ENCODE measurements at regions not wholly inside any gene's neighbourhood (a gene's known extent, or its start where the extent isn't known, plus 50 kb on each side); places are given as distances from the start of the nearest gene placed in this dataset.
"Not testable (repeated sequence)": the region's sequence is repeated elsewhere in the genome, so short reads cannot be mapped to it uniquely, and the experiment has no call there.

DNA sequence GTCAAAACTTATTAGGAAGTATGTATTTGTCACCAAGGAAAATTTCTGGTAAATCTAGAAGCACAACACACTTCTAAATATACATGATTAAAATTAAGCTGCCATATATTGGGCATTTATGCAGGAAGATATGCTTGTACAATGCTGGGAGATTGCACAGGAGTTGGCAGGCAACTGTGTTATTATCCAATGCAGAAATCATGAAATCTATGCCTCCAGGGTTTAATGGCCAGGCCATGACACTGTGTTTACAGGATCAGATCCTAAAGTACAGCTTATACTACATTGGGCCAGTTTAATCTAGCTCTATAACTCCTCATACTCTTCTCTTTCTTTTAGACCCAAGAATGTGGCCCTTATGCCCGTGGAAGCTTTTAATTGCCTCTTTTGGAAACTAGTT lies 391.4 kb upstream of the DPH6 start:
- DNase-seq, result no peak

DNA sequence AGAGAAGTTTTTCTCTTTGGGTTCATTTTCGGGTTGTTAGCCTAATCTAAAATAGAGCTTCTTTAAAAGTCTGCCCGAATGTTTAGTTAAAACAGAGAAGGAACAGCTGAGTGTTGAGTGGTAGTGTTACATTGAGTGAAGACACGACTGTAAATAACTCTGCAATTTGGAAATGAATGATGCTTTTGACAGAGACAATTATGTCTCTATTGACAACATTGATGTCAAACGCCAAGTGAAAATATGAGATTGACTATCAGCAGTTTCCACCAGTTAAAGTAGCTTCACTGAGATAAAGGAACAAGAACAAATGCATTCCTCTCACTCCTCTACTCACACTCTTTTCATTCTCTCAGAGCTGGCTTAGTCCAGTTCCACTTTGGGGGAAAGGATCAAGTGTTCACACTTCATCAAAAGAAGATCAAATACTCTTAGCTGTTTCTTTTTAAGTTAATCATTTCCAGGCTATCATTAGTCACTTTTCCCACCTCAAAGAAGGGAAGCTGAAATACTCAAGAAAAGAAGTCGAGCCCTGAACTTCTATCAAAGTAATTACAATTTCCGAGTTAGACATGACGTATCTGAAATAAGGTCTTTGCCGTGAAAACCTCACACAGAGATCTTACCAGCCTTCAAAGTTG lies 399.1 kb upstream of the DPH6 start:
- DNase-seq, result no peak

DNA sequence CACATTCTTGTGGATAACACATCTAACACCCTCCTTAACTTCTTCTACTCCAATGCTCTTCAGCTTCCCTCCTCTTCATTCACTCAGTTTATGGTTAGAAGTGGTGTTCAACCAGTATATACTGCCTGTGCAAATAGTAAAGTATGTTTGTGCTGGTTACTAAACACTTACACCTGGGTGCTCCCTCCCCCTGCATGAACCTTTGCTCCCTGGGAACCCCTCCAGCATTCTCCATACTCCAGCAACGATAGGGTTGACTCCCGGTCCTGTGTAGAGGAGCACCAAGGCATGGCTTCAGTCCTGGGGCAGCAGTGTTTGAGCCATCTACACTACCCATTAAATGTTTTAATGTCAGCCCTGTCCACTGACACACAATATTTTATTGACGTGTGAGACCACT lies 407.5 kb upstream of the DPH6 start:
- DNase-seq, result no peak

DNA sequence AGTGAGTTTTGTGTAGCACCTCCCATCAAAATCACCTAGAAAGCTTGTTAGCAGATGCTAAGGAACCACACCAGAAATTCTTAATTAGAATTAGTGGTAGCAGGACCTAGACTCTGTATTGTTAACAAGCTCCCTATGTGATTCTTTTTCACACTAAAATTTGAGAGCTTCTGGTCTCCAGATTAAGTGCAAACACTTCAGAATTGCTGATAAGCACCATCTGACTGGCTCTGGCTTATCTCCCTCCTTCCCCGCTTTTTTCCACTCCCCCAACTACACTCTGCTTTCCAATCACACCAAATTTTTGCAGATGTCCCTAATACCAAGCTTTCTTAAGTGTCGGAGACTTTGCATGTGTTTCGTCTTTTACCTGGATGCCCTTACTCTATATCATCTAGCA lies 410.1 kb upstream of the DPH6 start:
- DNase-seq, result no peak

DNA sequence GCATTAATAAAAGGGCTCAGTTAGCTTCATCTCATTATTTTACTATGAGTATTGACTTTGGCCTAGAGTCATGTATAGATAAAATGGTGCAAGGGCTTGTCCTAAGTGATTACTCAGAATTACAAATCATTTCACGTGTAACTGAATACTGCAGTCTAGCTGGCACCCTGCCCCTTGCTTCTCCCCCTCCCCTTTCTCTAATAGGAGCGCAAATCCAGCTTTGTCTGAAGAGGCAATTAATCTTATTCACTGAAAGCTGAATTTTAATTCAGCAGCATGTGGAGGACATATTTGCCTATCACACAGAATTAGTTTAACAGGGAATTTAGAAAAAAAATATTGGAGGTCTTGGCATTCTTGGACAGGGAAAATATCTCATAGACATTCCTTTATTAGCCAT lies 412.1 kb upstream of the DPH6 start:
- no peak for DNase-seq

DNA sequence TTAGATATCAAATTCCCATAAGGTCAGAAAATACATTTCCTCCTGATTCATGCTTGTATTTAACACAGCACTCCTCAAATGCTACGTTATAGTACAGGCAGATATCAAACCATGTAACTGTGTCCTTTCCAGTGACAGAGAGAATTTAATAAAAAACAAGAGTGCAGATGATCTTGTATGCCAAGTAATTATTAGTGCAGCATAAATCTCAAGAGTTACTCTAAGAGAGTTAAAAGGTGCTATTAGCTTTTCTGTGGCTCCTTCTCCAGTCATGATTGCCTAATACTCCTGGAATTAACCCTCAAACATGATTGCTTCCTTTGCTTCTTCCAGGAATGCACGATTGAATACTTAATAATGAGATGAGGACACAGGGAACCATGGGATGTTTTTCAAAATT lies 413.0 kb upstream of the DPH6 start:
- no peak for DNase-seq

DNA sequence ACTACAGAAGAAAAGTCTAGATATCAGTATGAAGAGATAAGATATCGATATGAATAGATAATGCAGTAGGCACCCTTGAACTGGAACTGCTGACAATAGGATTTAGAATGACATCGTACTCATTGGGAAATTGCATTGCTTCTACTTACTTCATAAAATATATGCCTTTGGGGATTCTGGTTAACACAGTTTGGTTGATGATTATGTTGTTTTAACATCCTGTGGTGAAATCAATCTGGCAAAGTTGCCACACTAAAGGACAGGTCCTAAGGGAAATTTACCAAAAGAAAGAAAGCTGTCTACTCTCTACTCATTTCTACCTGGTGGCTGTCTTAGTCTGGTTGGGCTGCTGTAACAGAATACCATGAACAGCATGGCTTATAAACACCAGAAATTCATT lies 417.4 kb upstream of the DPH6 start:
- DNase-seq, result no peak

DNA sequence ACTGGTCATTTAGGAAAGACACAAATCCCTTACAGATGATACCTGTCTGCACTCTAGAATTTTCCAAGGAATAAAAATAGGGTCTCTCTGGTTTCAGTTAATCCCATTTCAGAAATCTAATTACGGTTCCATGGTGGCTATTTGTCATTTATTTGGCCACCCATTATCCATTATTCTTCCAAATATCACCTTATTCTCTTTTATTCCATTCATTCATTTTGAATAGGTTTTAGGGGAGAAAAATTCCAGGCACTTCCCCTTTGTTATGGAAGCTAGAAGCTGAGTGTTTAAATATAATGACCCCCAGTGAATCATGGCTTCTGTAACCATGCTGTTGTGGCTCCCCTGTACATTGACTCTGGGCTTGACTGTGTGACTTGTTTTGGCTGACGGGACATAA lies 420.8 kb upstream of the DPH6 start:
- no peak for DNase-seq

DNA sequence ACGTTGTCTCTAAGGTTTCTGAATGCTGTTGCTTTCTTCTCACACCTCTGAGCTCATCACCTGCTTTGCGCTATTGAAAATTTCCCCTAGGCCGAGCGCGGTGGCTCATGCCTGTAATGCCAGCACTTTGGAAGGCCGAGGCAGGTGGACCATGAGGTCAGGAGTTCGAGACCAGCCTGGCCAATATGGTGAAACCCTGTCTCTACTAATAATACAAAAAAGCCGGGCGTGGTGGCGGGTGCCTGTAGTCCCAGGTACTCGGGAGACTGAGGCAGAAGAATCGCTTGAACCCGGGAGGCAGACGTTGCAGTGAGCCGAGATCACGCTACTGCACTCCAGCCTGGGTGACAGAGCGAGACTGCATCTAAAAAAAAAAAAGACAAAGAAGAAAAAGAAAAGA lies 422.0 kb upstream of the DPH6 start:
- not testable (repeated sequence) for DNase-seq

DNA sequence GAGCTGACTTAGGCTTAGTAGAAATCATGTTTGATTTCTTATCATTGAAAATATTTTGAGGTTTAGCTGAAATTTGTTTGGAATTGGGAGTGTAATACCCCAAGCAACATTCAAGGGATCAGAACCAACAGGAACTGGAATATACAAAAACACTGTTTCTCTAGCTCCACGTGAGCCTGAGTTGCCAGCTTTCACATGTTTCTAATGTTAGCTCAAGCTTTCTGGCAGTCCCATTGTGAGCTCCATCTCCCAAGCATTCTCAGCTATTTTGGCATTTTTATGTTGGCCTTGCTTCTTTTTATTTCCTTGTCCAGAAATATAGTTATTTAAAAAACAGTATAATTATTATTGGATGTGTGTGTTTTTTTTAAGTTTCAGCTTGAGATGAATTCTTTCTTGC lies 427.1 kb upstream of the DPH6 start:
- no peak for DNase-seq

DNA sequence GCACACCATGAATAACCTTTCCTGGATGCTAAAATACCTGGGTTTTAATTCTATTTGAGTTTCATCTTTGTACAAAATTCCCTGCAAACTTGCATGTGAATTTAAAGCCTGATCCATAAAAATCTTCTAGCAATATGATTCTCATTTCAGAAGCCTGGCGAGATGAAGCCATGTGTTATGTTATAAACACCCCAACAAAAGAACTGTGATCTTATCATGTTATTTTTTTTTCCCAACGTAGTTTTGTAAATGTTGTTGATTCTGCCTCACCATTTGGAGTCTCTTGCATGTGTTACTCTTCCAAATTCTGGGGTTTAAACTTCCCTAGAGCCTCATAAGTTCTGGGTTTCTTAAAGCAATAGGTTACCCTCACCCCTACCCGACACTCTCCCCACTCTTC lies 428.1 kb upstream of the DPH6 start:
- no peak for DNase-seq

DNA sequence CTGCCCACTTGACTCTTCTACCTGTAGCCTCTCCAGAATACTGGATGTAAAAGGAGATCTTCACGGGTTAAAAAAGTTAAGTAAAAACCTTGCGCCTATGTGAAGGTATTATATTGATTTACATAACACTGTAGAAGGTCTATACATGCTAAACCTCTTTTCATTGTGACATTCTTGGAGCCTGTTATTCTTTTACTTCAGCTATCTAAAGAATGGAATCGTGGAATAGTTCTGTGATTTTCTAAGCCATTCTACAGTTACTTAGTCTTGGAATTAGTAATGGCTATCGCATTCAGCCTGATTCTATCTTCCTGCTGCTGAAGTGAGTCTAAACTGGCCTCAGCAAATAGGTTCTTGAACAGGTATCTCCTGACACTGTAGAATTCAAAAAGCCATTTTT lies 430.0 kb upstream of the DPH6 start:
- no peak for DNase-seq

DNA sequence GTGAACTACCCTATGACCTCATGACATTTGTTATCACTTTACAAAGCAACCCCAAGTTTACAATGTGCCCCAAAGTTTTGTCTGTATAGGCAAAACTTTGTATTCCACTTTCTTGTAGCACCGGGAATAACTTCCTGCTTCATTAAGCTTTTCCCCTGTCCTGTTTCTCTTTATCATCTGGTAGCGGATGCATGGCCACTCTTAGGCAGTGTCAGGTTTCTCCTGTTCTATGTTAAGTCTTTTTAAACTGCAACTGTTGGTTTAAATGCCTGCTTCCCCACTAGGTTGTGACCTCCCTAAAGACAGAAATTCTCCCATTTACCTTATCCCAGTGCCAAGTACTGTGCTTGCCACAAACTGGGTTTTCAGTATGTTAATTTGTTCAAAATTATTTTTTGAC lies 433.6 kb upstream of the DPH6 start:
- no peak for DNase-seq

DNA sequence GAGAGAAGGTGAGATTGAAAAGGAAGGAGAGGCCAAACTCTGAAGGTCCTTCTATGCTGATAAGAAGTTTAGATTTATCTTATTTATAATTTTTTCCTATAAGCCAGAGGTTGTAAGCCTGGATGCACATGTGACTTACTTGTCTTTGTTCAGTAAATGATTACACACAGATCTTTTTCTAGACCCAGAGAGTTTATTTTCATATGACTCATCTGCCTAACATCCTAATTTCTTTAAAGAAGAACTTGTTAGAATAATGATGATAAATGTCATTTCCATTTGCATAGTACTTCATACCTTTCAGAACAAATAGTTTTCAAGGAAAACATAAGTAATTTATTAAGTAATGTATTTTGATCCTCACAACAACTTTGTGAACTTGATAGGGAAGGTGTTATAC lies 434.8 kb upstream of the DPH6 start:
- DNase-seq, result no peak

DNA sequence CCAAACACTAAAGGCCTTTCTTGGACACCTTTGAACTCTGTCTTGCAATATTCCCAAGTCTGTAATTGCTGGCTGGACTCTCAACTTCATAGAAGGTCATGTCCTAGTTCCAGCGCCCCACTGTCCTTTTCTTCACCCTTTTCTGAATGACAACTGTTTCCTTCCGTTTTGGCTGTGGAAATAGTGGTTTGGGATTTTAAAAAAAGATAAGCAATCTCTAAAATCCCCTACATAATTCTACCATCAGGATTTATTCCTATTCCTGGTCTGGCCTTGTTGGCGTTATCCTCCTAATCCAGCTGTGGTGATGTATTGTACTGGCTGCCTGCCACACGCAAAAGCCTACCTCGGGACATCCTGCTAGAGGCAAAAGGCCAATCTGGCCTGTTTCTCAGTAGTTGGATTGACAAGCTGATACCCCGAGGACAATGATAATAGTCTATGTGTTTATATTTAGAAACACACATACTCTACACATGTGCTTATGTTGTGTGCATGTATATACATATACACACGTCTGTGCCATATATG lies 440.3 kb upstream of the DPH6 start:
- no peak for DNase-seq

DNA sequence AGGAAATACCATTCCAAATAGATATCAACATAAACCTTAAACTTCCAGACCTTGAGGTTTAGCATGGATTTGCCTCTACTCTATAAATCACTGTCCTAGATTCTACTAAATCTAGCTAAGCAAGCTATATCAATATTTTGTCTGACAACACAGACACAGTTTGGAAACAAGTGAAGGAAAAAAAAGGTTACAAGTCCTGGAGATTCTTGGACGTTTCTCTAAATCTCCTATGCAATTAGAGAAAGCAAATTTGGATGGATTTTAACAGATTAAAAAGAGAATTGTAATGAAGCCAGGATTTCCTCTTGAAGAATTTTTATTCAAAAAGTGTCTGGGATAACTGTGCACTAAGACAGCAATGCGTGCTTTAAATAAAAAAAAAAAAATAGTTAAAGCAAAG lies 441.1 kb upstream of the DPH6 start:
- DNase-seq, result no peak

DNA sequence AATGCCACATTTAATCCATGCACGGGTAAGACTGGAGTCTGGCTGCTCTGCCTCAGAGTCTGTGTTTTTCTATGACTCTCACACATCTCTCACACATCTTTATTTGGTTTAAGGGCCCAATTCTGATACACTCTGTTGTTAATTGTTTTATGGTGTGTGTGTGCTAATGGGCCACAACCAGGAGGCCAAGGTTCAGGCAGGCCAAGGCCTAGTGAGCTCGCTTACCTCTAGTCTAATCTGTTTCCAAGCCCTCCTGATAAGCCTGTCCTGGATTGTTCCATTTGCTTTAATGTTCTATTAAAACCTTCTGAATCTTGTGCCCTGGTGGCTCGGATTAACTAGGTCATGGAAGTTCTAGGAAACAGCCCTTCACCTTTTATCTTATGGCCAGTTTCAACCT lies 445.4 kb upstream of the DPH6 start:
- DNase-seq, result no peak

DNA sequence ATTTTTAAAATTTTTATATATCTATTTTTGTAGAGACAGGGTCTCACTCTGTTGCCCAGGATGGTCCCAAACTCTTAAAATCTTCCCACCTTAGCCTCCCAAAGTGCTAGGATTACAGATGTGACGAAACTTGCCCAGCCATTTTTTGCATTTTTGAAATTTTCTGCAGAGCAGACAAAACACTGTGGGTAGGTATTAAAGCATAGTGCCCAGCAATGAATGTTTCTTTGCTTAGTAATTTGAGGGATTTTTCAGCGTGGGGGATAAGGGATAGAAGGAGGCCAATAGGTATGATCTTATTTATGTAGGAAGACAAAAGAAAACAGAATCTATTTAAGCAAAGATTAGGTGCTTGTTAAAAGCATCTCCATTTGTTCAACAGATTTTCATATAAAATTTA lies 446.8 kb upstream of the DPH6 start:
- DNase-seq, result no peak

DNA sequence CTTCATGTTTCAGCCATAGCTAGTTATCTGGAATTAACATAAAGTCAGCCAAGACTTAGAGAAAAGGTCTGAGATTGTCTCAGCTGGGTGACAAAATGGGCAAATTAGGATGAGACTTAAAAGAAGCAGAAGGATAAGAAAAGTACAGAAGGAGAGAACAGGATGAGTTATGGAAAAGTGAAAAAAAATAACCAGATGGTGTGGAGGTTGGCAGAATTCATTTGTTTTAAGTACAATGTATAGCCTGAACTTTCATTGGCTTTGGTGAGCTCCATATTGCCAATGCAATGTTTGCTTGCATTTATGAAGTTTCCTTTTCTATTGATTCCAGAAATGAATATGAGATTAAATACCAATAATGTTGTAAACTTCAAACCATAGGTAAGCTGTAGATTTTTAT lies 447.2 kb upstream of the DPH6 start:
- no peak for DNase-seq

DNA sequence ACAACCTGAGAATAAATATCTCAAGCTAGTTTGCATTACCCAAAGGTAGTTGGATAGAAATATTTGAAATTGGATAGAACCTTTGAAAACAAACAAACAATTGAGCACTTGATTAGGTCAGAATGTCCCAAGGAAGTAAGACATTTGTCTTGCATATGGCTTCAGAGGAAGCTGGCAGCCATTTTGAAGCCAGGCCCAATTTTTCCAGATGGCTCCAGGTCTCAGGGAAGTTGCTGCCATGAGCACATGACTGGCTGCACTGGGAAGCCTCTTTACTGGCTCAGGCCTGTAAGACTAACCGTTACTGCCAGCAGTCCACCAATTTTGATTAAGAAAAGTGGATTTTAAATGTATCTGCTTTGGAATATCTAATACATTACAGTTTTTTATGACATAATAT lies 448.9 kb upstream of the DPH6 start:
- DNase-seq, result no peak

DNA sequence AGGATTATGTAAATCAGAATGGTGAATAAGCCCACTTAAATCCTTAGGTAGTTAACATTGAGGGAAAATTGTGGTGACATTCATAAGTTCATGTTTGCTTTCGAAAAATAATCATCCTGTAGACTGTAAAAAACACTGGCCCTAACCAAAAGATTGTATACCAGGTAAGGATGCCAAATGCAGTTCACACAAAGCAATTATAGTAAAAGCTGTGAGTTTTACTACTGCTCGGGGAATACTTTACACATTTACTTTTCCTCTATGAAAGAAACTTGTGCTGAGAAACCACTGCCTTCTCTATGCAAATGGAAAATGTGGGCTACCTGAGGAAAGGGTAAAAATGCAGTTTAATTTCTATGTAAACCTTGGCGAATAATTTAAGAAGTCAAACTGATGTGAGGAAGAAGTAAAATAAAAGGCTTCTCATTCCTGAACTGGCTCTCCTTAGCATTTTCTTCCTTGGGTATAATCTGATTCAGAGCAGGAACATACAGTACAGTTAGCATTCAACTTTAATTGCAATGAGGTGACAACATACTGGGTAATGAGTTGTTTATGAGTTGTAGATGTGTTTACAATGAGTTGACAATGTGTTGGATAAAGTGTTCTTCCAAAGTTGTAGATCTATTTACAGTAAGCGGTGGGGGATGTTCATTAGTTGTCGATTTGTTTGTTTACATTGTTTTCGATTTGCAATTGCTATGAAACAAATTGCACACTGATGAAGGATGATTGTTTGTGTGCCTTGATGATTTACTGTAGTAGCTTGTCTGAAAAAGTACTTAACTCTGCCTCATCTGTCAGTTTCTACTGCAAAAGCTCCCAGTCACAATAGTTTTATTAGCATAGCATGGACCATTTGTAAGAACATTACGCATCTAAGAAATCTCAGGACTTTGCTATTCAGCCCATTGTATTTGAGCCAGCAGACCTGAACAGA lies 453.0 kb upstream of the DPH6 start:
- no peak for DNase-seq

DNA sequence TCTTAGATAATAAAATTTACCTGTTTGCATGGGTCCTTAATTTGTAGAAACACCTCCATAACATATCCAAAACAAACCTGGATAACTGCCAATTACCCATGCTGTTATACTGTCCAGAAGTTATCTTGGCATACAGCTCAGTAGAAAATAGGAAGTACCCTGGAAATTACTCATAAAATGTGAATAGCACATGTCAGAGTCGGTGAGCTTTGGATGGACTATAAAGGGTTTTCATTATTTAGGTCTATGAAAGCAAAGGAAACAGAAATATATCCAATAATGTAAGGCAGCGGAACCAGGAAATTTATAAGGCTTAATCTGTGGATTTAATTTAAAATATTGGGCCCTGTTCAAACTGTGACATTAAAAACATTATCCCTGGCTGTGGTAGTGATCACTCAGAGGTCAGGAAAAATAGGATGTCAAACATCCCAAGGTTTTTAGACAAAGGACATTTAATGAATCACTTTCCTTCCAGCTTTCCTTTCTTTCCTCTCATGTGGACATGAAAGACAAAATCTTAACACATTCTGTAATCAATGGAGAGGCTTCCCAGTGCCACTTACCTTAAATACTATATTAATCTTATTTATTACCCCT lies 459.0 kb upstream of the DPH6 start:
- no peak for DNase-seq

DNA sequence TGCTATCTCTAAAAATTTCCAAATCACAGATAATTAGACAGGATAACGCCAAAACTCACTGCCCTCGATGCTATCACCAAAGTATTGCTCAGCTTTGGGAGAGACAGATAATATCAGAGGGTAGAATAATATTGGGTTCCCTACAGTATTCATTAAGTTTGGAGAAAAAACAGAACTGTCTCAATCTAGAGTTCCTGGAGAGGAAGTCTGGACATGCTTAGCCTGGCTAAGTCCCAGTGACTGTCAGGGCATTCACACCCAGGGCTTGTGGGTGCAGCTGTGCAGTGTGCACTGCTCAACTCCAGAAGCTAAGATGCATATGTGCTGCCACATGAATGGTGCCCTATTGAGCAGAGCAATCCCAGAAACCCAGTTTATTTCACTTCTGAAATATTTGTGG lies 459.6 kb upstream of the DPH6 start:
- no peak for DNase-seq

DNA sequence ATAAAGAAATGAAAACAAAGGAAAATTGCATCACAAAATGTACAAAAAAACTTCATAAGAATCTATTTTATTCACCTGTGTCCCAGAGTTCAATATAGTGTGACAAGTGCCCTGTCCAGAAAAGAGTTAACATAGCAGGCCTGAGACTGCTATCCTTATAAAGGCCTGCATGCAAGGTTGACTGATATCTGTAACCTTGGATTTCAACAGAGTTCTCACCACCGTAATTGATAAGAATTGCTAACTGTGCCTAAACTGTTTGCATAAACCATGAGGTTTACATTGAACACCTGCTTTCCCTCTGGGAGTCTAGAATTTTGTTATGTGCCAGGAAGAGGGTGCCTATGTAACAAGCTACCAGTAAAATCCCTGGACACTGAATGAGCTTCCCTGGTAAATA lies 461.7 kb upstream of the DPH6 start:
- DNase-seq, result no peak

All from NCI-H2171 (cell line).